ENCODE measurements at regions not wholly inside any gene's neighbourhood (a gene's known extent, or its start where the extent isn't known, plus 50 kb on each side); places are given as distances from the start of the nearest gene placed in this dataset.

- TF ChIP-seq, protein P1, sequence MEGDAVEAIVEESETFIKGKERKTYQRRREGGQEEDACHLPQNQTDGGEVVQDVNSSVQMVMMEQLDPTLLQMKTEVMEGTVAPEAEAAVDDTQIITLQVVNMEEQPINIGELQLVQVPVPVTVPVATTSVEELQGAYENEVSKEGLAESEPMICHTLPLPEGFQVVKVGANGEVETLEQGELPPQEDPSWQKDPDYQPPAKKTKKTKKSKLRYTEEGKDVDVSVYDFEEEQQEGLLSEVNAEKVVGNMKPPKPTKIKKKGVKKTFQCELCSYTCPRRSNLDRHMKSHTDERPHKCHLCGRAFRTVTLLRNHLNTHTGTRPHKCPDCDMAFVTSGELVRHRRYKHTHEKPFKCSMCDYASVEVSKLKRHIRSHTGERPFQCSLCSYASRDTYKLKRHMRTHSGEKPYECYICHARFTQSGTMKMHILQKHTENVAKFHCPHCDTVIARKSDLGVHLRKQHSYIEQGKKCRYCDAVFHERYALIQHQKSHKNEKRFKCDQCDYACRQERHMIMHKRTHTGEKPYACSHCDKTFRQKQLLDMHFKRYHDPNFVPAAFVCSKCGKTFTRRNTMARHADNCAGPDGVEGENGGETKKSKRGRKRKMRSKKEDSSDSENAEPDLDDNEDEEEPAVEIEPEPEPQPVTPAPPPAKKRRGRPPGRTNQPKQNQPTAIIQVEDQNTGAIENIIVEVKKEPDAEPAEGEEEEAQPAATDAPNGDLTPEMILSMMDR (conservative IDR thresholded peaks at IDR 0.05; ENCODE audit: low read depth, low read length) = no peak
- DNase-seq (ENCODE audit: low read depth) = no peak
- no peak overlapping the region for H3K4me3 ChIP-seq (ENCODE audit: low read depth, low read length)
Measured at GRCh38 chr20:59376109-59376841, 75.9 kb downstream of the EDN3 start.

- TF ChIP-seq, protein P1 (conservative IDR thresholded peaks at IDR 0.05; ENCODE audit: low read depth, low read length) = no peak
- no peak for DNase-seq (ENCODE audit: low read depth)
- no peak overlapping the region for H3K4me3 ChIP-seq (ENCODE audit: low read depth, low read length)
Measured at GRCh38 chr20:59376998-59377397, 76.6 kb downstream of the EDN3 start.

DNA sequence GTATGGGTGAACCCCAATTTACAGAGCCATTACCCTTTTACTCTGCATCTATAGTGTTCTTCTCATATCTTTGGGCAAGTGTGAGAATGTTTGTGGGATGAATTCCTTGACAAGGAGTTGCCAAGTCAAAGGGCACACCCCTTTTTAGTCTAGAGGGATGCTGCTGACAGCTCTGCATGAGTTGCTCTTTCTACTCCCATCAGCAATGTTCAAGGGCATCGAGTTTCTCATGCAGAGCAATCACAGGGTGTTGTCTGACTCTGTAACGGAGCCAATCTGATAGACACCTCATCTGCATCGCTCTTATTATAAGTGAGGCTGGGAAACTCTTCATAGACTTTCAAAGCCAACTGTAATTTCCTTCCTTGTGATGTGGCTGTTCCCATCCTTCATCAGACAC, 77.4 kb downstream of the EDN3 start:
- H3K4me3 ChIP-seq (ENCODE audit: low read depth, low read length) = no peak overlapping the region
- TF ChIP-seq, protein P1 (conservative IDR thresholded peaks at IDR 0.05; ENCODE audit: low read depth, low read length) = no peak
- no peak for DNase-seq (ENCODE audit: low read depth)

DNA sequence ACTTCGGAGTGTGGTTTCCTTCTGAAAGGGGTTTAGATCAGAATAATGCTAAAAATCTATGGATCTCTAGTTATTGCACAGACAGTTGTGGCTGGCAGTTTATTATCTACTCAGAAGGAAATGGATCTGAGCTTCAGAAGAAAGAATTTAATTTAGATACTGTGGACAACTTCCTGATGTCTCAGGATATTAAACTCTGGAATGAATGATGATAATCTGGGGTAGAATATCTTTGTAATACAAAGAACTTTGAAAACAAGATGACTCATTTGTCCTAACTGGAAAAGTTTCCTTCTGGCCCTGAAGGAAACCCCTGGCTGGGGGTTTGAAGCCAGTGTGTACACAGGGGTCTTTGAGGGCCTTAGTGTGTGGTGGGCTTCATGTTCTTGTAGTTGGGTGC, 78.0 kb downstream of the EDN3 start:
- DNase-seq (ENCODE audit: low read depth) = no peak
- H3K4me3 ChIP-seq (ENCODE audit: low read depth, low read length) = no peak overlapping the region
- TF ChIP-seq, protein P1 (conservative IDR thresholded peaks at IDR 0.05; ENCODE audit: low read depth, low read length) = no peak

DNA sequence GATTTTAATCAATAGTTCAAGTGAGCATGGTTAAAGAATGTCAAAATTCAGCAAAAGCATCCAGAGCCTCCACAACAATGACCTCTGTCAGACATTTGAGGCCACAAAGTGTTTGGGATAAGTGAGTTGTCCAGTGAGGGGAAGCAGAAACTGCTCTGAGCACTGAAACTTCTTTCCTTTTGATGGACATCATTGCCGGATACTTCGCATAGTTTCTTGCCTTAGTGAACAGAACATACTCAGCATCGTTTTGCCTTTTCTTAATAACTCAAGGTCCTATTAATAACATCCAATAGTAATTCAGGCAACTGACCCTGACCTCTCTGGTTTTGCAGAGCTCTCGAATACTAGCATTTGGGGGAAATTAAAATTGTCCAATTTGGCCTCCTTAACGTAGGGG, 78.6 kb downstream of the EDN3 start:
- H3K4me3 ChIP-seq (ENCODE audit: low read depth, low read length) = no peak overlapping the region
- TF ChIP-seq, protein P1 (conservative IDR thresholded peaks at IDR 0.05; ENCODE audit: low read depth, low read length) = no peak
- no peak for DNase-seq (ENCODE audit: low read depth)

- DNase-seq (ENCODE audit: low read depth) = no peak
- TF ChIP-seq, protein P1 (conservative IDR thresholded peaks at IDR 0.05; ENCODE audit: low read depth, low read length) = no peak
- no peak overlapping the region for H3K4me3 ChIP-seq (ENCODE audit: low read depth, low read length)
Measured at GRCh38 chr20:59381689-59382088, 81.3 kb downstream of the EDN3 start.

- no peak overlapping the region for H3K4me3 ChIP-seq (ENCODE audit: low read depth, low read length)
- TF ChIP-seq, protein P1 (conservative IDR thresholded peaks at IDR 0.05; ENCODE audit: low read depth, low read length) = no peak
- DNase-seq (ENCODE audit: low read depth) = no peak
Measured at GRCh38 chr20:59382157-59382725, 81.8 kb downstream of the EDN3 start.
